Left lobe of liver (tissue), 2 donors: ENCODE measurements at regions not wholly inside any gene's neighbourhood (a gene's known extent, or its start where the extent isn't known, plus 50 kb on each side); places are given as distances from the start of the nearest gene placed in this dataset.

ENCODE experiments used
- ATAC-seq: fragments of 200-7000 bp; cut with Tn5 transposase; one replicate; pipeline ENCODE4 v1.9.1; 2020; ENCODE audit warnings: mild to moderate bottlenecking, moderate library complexity
- DNase-seq: peaks from one replicate; pipeline ENCODE4 v3.0.0-alpha.2; 2020; ENCODE audit warnings: low spot score
- donor health status: DM: no; HTN: no; CAD: no; lungs with moderate emphysema.
- donor health status: DM: no; HTN: yes; CAD: no.

DNA sequence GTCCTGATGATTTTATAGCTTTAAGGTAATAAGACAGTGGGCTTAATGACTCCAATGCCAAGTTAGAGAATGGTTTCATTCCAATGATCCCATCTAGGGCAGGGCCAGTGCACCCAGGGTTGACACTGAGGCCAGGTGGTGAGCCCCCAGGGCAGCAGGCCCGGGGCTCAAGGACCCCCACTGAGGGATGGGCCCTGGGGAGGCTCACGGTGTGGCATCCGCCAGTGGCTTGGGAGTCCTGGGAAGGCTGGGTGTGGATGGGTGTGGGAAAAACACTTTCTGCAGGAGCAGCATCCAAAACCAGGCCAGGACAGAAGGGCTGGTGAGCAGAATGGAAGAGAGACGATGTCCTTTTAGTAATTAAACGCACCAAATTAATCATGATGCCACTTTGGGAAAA, 626.3 kb downstream of the TBC1D22A start:
- no peak for DNase-seq
- no peak for ATAC-seq

GRCh38 chr22:47388331-47388730, 625.9 kb downstream of the TBC1D22A start:
- no peak for ATAC-seq

GRCh38 chr22:47386812-47387510, 624.5 kb downstream of the TBC1D22A start:
- DNase-seq: no peak
- ATAC-seq: no peak

More at GRCh38 chr22:47388331-47388730, 625.9 kb downstream of the TBC1D22A start:
- no peak for DNase-seq

- no peak for DNase-seq
- ATAC-seq: no peak
Observed at GRCh38 chr22:47384977-47385376, 622.5 kb downstream of the TBC1D22A start.

DNA sequence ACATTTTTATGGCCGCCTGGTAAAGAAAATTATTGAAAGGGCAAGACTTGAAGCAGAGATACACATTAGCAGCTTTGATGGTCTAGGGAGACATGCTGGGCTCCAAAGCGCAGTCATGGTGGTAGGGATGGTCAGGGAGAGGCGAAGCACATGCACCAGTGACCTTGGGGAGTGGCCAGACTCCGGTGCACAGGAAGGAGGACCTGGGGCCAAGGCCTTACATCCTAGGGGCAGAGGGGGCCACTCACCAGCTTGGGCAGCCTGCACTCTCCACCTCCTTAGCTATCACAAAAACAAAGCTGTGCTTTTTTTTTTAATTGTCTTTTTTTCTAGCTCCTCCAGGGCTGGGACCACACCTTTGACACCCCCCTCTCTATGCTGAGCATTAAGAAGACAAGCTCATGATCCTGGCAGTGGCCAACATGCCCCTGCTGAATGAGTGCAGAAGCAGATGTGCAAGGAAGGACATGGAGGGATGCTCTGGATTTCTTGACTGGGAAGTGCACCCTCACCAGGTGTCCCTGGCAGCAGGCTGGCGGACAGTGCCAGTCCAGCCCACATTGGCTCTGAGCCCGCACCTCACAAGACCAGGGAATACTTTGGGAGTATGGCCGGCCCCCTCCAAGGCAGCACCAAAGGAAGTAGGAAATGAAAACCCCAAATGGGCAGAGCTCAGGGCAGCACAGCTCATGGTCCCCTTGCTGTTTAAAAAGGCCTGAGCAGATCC, 619.9 kb downstream of the TBC1D22A start:
- ATAC-seq (no peak), DNase-seq (no peak)

DNA sequence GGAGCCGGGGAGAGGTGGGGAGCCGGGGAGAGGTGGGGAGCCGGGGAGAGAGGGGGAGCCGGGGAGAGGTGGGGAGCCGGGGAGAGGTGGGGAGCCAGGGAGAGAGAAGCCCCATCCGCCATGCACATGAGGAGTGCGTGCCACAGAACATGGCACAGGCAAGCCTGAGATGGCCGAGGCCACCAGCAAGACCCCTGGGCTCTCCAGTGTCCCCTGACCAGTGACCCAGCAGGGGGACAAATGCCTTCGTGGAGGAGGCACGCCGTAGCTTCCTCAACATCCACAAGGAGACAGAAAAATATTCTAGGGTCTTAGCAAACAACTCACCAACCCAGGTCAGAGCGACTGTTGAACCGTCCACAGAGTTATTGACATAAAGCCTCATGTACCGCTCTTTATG, 618.8 kb downstream of the TBC1D22A start:
- ATAC-seq (no peak), DNase-seq (no peak)

GRCh38 chr22:47380692-47381091, 618.2 kb downstream of the TBC1D22A start:
- DNase-seq (no peak), ATAC-seq (no peak)

DNA sequence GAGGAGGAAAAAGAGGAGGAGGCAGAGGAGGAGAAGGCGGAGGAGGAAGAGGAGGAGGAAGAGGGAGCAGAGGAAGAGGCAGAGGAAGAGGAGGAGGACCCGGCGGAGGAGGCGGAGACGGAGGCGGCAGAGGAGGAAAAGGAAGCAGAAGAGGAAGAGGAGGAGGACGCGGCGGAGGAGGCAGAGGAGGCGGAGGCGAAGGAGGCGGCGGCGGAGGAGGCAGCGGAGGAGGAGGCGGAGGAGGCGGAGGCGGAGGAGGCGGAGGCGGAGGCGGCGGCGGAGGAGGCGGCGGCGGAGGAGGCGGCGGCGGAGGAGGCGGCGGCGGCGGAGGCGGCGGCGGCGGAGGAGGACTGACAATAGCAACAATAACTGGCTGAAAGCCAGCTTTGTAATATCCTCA, 616.6 kb downstream of the TBC1D22A start:
- DNase-seq (no peak), ATAC-seq (no peak)

- ATAC-seq (no peak), DNase-seq (no peak)
Observed at GRCh38 chr22:47377926-47378560, 615.6 kb downstream of the TBC1D22A start.

DNA sequence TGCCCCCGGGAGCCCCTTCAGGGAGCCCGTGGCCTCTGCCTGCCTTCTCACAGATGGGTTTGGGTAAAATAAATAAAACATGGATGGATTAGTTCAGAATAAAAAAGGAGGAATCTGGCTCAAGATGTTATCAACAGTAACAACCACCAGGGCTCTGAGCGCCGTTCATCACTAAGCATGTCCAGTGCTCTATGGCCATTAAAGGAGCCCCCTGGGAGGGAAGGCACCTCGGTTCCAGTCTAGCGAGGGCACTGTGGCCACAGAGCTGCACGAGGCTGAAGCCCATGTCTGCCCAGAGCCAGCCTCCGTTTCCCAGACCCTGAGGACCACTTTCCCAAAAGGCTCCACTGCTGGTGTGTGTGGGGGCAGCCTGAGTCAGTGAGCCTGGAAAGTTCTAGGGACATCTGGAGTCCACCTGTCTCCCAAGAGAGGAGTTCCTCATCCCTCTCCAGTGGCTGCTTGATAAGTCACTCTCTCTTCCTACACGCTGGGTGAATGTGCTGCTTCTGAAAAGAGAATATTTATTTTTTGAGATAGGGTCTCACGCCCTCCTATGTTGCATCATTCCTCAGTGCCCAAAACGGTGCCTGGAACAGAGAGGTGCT, 614.6 kb downstream of the TBC1D22A start:
- ATAC-seq (no peak), DNase-seq (no peak)

GRCh38 chr22:47376322-47376700, 613.9 kb downstream of the TBC1D22A start:
- no peak for ATAC-seq
- DNase-seq: no peak

DNA sequence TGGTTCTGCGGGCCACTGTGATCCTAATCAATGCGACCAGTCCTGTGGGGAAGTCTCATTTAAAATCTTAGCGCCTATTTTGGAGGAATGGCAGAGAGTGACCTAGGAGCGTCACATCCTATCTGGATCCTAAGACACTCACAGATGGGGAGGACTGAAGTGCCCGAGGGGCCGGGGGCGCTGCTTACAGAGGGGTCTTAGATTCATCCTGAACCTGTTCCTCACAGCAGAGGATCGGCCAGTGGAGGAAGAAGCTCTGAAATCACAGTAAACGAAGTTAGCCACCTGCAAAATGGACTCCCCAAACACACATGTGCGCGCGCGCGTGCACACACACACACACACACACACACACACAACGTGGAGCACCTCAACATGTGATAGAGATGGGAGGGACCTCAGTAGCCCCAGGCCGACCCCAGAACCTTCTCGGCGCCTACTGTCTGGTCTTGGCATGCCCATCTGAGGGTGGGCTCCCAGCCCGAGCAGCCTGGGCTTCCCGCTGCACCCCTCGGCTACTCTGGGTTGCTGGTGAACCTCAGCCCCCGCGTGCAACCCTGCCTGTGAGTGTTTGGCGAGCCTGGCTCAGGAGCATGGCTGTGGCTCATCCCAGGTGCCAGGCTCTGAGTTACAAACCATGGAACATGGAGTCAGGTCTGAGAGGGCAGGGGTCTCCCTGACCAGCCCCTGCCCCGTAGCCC, 613.3 kb downstream of the TBC1D22A start:
- ATAC-seq (no peak), DNase-seq (no peak)

GRCh38 chr22:47374901-47375575, 612.6 kb downstream of the TBC1D22A start:
- DNase-seq (no peak), ATAC-seq (no peak)

GRCh38 chr22:47374273-47374771, 611.9 kb downstream of the TBC1D22A start:
- DNase-seq (no peak), ATAC-seq (no peak)

- no peak for ATAC-seq
Observed at GRCh38 chr22:47373648-47374272, 611.3 kb downstream of the TBC1D22A start.

GRCh38 chr22:47372596-47373385, 610.3 kb downstream of the TBC1D22A start:
- ATAC-seq: no peak

More at GRCh38 chr22:47373648-47374272, 611.3 kb downstream of the TBC1D22A start:
- no peak for DNase-seq

DNA sequence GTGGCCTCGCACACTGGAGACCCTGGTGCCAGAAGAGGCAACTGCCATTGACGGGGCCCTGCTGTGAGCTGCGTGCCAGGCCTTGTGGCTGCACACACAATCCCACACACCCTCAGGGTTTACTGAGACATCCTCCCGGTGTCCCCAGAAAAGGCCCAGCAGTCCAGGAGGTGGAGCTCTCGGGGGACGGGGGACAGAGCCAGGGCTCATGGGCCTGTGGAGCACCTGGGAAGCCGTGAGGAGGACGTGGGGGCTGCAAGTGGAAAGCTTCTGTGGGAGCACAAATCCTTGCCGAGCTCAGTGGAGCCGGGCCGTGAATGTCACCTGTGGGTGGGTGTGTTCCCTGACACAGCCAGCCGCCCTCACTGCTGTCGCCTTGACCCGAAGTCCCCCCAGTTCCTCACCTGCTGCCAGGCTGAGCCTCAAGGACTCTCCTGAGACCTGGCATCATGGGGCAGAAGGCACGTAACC, 609.7 kb downstream of the TBC1D22A start:
- ATAC-seq: no peak
- no peak for DNase-seq

More at GRCh38 chr22:47372596-47373385, 610.3 kb downstream of the TBC1D22A start:
- DNase-seq: no peak

GRCh38 chr22:47371263-47372090, 609.0 kb downstream of the TBC1D22A start:
- ATAC-seq (no peak), DNase-seq (peak; percentile 29)
